HG03064 (cell line): ENCODE measurements at regions not wholly inside any gene's neighbourhood (a gene's known extent, or its start where the extent isn't known, plus 50 kb on each side); places are given as distances from the start of the nearest gene placed in this dataset.

Source experiments
- ATAC-seq: cut with Tn5 transposase; IDR thresholded peaks from one replicate; pipeline ENCODE4 v1.9.1; 2021; ENCODE audit warnings: low read depth; ENCODE audit not compliant: unreplicated experiment

GRCh38 chr4:137213372-137214173 is 318.7 kb downstream of the PCDH18 start:
- ATAC-seq, result no peak

DNA sequence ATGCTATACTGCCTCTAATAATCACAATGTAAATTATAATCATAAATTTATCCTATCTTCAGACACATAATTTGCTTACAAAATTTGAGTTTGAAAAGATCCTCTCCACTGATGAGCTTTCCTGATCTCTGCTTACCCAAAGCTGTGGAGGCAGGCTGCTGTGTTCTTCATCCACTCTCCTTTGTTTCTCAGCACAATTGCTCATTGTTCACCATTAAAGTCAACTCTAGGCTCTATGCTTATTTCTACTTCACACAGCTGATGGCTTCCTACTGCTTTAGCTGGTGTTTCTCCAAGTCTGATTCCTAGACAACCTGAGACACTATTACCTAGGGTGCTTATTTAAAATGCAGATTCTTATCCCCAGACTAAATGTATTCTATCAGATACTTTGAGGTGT is 319.7 kb downstream of the PCDH18 start:
- no peak for ATAC-seq

- no peak for ATAC-seq
Observed at GRCh38 chr4:137209240-137209639, 323.1 kb downstream of the PCDH18 start.

- ATAC-seq, result no peak
Observed at GRCh38 chr4:137206781-137207180, 325.5 kb downstream of the PCDH18 start.

GRCh38 chr4:137203601-137204000 is 328.7 kb downstream of the PCDH18 start:
- ATAC-seq, result no peak

- no peak for ATAC-seq
Observed at GRCh38 chr4:137200322-137200721, 332.0 kb downstream of the PCDH18 start.

GRCh38 chr4:137198791-137199190 is 333.5 kb downstream of the PCDH18 start:
- no peak for ATAC-seq

- no peak for ATAC-seq
Observed at GRCh38 chr4:137194670-137195069, 337.6 kb downstream of the PCDH18 start.

DNA sequence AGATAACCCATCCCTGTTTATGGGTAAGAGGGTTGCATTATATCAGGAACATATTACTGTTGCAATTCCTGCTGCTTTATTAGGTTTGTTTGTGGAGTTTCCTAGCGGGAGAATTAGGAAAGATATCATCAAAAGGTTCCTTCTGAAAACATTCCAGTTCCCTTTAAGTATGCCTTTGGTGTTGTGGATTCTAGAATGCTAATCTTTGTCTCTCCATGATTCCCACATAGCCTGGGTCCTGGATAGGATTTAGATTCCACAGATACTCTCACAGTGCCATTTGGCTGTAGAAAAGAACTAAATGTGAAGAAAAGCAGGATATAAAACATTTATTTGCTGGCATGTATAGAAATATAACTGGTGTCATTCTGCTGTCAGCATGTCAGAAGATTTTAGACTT is 338.7 kb downstream of the PCDH18 start:
- ATAC-seq, result no peak

DNA sequence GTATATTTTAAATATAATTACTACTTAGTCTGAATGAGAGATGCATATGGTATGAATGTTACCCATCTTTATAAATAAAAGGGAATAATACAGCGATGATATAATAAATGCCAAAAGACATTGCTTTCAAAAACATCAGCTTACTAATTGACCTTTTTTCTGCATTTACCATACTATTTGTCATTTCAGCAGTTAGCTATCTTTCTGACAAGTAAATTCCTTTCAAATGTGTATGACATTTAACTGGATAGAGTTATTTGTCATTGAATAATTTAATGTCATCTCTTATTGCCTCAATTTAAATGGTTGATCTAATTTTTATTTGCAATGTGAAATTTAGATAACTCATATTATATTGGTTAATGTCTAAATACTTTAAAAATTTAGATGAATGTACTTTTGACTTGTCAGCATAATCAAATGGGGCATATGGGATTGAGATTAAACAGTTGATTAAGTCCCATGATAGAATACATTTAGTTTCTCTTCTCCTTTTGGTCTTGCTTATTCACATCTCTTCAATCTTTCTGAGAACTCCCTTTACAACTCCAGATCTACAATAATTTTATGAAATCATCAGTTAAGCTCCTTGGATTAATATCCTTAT is 350.9 kb downstream of the PCDH18 start:
- no peak for ATAC-seq

DNA sequence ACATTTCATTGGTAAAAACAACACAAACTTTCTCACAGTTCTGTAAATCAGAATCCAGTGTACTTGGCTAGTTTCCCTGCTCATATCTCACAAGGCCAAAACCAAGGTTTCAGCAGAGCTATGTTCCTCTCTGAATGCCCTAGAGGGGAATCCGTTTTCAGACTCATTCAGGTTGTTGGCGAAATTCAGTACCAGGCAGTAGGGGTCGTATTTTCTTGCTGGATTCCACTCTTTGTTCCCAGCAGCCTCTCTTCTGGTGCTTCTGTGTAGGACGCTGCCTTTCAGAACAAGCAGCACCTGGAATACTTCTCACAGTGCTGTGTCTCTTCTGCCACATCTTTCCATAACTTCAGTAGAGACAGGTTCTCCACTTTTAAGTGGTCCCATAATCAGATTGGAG is 351.9 kb downstream of the PCDH18 start:
- ATAC-seq, result no peak

- ATAC-seq, result no peak
Observed at GRCh38 chr4:137156807-137157206, 375.5 kb downstream of the PCDH18 start.

DNA sequence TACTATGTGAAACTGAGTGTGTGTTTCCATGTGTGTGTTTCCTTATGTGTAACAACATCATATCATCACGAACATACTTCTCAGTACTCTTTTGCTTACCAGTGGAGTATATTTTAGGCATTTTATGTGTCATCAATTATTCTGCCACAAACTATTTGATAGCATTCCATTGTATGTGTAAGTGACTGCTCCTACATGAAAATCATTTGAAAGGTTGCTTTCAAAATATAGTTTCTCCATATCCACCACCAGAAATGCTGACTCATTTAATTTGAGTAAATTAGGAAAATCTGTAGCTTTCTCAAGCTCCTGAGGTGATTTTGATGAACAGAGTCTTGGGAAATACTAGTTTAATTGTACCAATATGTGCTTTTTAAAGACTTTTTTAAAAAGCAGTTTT is 376.2 kb downstream of the PCDH18 start:
- no peak for ATAC-seq

DNA sequence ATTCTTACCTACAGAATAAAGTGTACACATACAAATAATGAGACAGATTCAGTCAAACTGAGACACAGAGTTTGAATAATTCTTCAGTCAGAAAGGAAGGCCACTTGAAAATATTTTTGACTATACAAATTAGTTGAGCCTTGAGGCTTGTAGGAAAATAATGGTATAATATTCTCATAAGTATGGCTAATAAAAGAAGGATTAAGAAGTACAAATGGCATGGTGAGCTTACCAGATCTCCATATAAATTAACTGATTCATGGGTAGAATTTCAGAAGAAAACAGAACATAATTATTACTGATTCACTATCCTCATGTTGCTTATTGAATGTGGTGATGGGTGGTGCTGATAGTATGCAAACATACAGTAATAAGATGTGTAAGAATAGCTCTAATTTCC is 401.1 kb downstream of the PCDH18 start:
- no peak for ATAC-seq

DNA sequence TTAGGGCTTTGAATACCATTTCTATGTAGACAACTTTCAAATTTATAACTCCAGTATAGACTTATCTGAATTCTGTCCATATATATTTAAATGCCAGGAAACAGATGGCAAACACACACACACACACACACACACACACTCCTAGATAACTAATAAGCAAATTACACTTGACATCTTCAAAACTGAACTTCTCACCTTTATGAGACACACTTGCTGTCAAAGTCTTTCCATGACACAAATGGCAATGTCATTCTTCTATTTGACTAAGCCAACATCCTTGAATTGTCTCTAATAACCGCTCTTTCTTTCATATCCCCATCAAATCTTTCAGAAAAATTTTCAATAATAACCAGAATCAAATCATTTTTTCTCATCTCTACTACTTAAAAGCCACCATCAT is 402.4 kb downstream of the PCDH18 start:
- no peak for ATAC-seq

- no peak for ATAC-seq
Observed at GRCh38 chr4:137129441-137129840, 402.9 kb downstream of the PCDH18 start.

DNA sequence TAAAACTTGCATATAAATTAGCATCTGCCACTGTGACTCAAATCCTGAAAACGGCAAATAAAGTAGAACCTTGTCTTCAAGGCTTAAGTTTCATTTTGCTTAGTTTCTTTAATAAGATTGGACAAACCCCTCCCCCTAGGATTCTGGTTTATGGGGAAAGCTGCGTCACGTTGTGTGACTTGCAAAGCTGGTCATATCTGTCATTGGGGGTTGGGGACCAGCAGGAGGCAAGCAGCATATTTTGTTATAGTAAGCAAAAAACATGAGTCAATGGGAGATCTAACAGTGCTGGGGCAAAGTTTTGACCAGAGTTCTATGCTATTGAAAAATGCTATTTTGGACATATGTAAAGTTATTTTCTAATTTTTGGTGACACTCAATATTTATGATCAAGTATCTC is 407.3 kb downstream of the PCDH18 start:
- ATAC-seq, result no peak

- ATAC-seq, result no peak
Observed at GRCh38 chr4:137124278-137124932, 407.9 kb downstream of the PCDH18 start.

DNA sequence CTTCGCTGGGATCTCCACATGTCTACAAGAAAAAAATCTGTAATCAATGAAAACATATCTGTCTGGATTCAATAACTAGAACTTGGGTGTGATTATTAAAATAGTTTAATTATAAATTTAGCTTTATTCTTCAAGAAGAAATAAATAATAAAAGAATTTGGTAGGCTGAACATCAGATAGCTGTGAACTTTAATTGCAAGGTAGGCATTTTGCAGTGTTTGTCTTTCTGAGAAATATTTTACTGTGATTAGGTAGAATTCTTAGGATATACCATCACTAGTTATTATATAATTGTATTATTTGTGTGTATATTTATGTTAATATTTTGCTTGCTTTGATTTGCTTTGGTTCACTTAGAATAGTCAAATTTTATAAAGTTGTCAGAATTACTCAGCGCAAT is 409.4 kb downstream of the PCDH18 start:
- ATAC-seq, result no peak

- no peak for ATAC-seq
Observed at GRCh38 chr4:137116144-137116543, 416.1 kb downstream of the PCDH18 start.

DNA sequence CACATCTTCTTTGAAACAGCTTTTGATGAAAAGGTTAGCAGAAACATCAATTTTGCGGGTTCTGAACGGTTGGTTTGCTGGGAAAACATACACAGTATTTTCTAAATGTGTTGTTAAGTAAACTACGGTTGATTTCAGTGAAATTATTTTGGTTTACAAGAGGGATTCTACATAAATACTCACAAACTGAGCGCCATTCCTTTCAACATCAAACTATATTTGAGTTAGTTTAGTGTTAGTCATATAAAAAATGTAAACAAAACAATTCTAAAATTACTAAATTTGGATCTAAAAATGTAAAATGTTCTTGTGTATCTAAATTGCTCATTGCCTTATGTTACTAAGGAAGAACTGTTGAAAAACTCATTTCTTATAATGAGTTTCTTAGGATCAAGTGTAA is 425.6 kb downstream of the PCDH18 start:
- no peak for ATAC-seq

GRCh38 chr4:137106287-137106686 is 426.0 kb downstream of the PCDH18 start:
- ATAC-seq, result no peak
